ENCODE measurements at regions not wholly inside any gene's neighbourhood (a gene's known extent, or its start where the extent isn't known, plus 50 kb on each side); places are given as distances from the start of the nearest gene placed in this dataset.

DNA sequence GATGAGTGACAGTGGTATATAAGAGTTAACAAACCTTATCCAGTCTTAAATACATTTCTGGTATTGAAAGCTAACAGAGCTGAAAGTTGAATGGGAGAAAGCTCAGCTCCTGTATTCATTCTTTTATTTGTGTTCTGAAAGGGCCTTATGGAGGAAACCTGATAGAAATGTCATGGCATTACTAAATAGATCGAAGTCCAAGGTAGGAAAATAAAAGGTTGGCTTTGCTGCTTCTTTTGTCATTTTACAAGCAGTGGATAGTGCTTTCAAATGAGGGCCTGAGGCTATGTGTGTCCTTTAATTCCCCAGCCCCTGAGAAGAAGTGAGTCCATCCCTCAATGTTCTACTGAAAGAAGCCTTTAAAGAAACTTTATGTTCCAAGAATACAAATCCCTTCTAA is 974.3 kb upstream of the INTU start (continued):
- TF ChIP-seq, protein P1, sequence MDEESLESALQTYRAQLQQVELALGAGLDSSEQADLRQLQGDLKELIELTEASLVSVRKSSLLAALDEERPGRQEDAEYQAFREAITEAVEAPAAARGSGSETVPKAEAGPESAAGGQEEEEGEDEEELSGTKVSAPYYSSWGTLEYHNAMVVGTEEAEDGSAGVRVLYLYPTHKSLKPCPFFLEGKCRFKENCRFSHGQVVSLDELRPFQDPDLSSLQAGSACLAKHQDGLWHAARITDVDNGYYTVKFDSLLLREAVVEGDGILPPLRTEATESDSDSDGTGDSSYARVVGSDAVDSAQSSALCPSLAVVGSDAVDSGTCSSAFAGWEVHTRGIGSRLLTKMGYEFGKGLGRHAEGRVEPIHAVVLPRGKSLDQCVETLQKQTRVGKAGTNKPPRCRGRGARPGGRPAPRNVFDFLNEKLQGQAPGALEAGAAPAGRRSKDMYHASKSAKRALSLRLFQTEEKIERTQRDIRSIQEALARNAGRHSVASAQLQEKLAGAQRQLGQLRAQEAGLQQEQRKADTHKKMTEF (CRISPR knock-in tag; IDR thresholded peaks at IDR 0.05): no peak
- TF ChIP-seq AHR (CRISPR knock-in tag; IDR thresholded peaks at IDR 0.05) (no peak), MAFF (IDR thresholded peaks at IDR 0.05; ENCODE audit: low read depth, low read length) (no peak), GATAD1 (CRISPR knock-in tag; IDR thresholded peaks at IDR 0.05) (no peak), HOXA5 (CRISPR knock-in tag; IDR thresholded peaks at IDR 0.05) (no peak), REXO4 (CRISPR knock-in tag; IDR thresholded peaks at IDR 0.05; ENCODE audit: borderline replicate concordance) (no peak), PCBP2 (optimal IDR thresholded peaks at IDR 0.05; ENCODE audit: low read depth, low read length, poor library complexity, severe bottlenecking) (no peak), GFI1 (CRISPR knock-in tag; IDR thresholded peaks at IDR 0.05; ENCODE audit: borderline replicate concordance) (no peak), ZNF891 (CRISPR knock-in tag; IDR thresholded peaks at IDR 0.05) (no peak), CHD2 (IDR thresholded peaks at IDR 0.05; ENCODE audit: low read depth, low read length) (no peak), ZSCAN12 (CRISPR knock-in tag; IDR thresholded peaks at IDR 0.05) (no peak)
- TF ChIP-seq, protein P2, sequence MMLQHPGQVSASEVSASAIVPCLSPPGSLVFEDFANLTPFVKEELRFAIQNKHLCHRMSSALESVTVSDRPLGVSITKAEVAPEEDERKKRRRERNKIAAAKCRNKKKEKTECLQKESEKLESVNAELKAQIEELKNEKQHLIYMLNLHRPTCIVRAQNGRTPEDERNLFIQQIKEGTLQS (CRISPR knock-in tag; IDR thresholded peaks at IDR 0.05): no peak

DNA sequence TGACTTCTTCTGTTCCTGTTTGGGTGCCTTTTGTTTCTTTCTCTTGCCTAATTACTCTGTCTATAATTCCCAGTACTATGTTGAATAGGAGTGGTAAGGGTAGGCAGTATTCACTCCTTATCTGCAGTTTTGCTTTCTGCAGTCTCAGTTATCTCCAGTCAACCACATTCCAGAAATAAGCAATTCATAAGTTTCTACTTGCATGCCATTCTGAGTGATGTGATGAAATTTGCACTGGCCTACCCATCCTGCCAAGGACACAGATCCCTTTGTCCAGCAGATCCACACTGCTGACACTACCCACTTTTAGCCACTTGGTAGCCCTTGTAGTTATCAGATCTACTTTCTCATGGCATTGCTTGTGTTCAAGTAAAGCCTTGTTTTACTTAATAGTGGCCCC is 971.6 kb upstream of the INTU start:
- no peak overlapping the region for H3K27ac ChIP-seq (ENCODE audit: extremely low read length, insufficient read depth, low read length)
- no peak overlapping the region for H3K4me2 ChIP-seq (ENCODE audit: low read depth, low read length)
- no TSS peak for BruUV-seq (replicated peaks)
- no peak overlapping the region for H3K4me3 ChIP-seq (replicated peaks in 1 of 3; ENCODE audit: insufficient read depth in 1 of 3, low read depth in 2 of 3, low read length in 3 of 3)
- no peaks in the 10 kb centered on the region for H3K36me3 ChIP-seq (replicated peaks in 1 of 2; ENCODE audit: control insufficient read depth in 1 of 2, insufficient read depth in 2 of 2, low read length in 2 of 2)
- intact Hi-C loops (cut with micrococcal nuclease; ENCODE audit: unreplicated experiment) (no loop called here), in situ Hi-C loops (cut with HindIII; ENCODE audit: extremely low pct_ligation_motif_present, low pct_unique_long_range_greater_than_20kb) (no loop called here)
- ATAC-seq (no peak), DNase-seq (ENCODE audit: low spot score) (no peak), FAIRE-seq (no peak)
- no peak overlapping the region for H3K9ac ChIP-seq (ENCODE audit: insufficient read depth, low read depth, low read length)
- H3K79me2 ChIP-seq (ENCODE audit: insufficient read depth, low read length): no peaks in the 10 kb centered on the region
- no peaks in the 10 kb centered on the region for H3K27me3 ChIP-seq (ENCODE audit: control insufficient read depth in 1 of 2, insufficient read depth in 2 of 2, low read length in 2 of 2)
- no peaks in the 10 kb centered on the region for H4K20me1 ChIP-seq (ENCODE audit: insufficient read depth, low read length)
- no peak overlapping the region for H2AFZ ChIP-seq (ENCODE audit: low read length)
- ChIA-PET POLR2A (no interaction called here), CTCF (ENCODE audit: low intra/inter-chr PET ratio, low total read pairs) (no interaction called here)
- TF ChIP-seq, protein P3, sequence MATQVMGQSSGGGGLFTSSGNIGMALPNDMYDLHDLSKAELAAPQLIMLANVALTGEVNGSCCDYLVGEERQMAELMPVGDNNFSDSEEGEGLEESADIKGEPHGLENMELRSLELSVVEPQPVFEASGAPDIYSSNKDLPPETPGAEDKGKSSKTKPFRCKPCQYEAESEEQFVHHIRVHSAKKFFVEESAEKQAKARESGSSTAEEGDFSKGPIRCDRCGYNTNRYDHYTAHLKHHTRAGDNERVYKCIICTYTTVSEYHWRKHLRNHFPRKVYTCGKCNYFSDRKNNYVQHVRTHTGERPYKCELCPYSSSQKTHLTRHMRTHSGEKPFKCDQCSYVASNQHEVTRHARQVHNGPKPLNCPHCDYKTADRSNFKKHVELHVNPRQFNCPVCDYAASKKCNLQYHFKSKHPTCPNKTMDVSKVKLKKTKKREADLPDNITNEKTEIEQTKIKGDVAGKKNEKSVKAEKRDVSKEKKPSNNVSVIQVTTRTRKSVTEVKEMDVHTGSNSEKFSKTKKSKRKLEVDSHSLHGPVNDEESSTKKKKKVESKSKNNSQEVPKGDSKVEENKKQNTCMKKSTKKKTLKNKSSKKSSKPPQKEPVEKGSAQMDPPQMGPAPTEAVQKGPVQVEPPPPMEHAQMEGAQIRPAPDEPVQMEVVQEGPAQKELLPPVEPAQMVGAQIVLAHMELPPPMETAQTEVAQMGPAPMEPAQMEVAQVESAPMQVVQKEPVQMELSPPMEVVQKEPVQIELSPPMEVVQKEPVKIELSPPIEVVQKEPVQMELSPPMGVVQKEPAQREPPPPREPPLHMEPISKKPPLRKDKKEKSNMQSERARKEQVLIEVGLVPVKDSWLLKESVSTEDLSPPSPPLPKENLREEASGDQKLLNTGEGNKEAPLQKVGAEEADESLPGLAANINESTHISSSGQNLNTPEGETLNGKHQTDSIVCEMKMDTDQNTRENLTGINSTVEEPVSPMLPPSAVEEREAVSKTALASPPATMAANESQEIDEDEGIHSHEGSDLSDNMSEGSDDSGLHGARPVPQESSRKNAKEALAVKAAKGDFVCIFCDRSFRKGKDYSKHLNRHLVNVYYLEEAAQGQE (IDR thresholded peaks at IDR 0.05; ENCODE audit: borderline replicate concordance in 1 of 2, low read depth in 1 of 2, low read length in 2 of 2): no peak
- no peak for TF ChIP-seq IKZF1 (IDR thresholded peaks at IDR 0.05)
- no peak for TF ChIP-seq HDAC2 (CRISPR knock-in tag; IDR thresholded peaks at IDR 0.05)
- TF ChIP-seq NCOR1 (IDR thresholded peaks at IDR 0.05; ENCODE audit: borderline replicate concordance, low read length): no peak
- TF ChIP-seq ZNF33A (CRISPR knock-in tag; IDR thresholded peaks at IDR 0.05; ENCODE audit: borderline replicate concordance): no peak
- no peak for TF ChIP-seq ZBTB7B (CRISPR knock-in tag; IDR thresholded peaks at IDR 0.05)
- TF ChIP-seq, protein P4, sequence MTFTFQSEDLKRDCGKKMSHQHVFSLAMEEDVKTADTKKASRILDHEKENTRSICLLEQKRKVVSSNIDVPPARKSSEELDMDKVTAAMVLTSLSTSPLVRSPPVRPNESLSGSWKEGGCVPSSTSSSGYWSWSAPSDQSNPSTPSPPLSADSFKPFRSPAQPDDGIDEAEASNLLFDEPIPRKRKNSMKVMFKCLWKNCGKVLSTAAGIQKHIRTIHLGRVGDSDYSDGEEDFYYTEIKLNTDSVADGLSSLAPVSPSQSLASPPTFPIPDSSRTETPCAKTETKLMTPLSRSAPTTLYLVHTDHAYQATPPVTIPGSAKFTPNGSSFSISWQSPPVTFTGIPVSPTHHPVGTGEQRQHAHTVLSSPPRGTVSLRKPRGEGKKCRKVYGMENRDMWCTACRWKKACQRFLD (CRISPR knock-in tag; IDR thresholded peaks at IDR 0.05; ENCODE audit: borderline replicate concordance): no peak
- H3K9me3 ChIP-seq (ENCODE audit: low read length): no peaks in the 10 kb centered on the region
- no peaks in the 10 kb centered on the region for H3K4me1 ChIP-seq (ENCODE audit: insufficient read depth, low read length)
